Suprapubic skin (tissue), 4 donors: ENCODE measurements at regions not wholly inside any gene's neighbourhood (a gene's known extent, or its start where the extent isn't known, plus 50 kb on each side); places are given as distances from the start of the nearest gene placed in this dataset.

Experiments
- POLR2A ChIP-seq, 2 donors: fragments of 450-650 bp; IDR thresholded peaks; one replicate each; pipeline ENCODE4 v1.6.1; 2017; ENCODE audit warnings: antibody characterized with exemption in 2 of 2, mild to moderate bottlenecking in 2 of 2, moderate library complexity in 2 of 2
- POLR2AphosphoS5 ChIP-seq, 3 donors: sonication (generic); formaldehyde crosslinking; IDR thresholded peaks; one replicate each; pipeline ENCODE4 v1.6.1; 2017; ENCODE audit warnings: antibody characterized with exemption in 3 of 3
- TF ChIP-seq, protein P1 (sequence below), 2 donors: fragments of 200-600 bp in 1 of 2; fragments of 450-650 bp in 1 of 2; sonication (generic) in 1 of 2; IDR thresholded peaks; one replicate each; pipeline ENCODE4 v1.5.1; 2016 to 2019; ENCODE audit warnings: antibody characterized with exemption in 2 of 2, mild to moderate bottlenecking in 1 of 2, moderate library complexity in 1 of 2

DNA sequence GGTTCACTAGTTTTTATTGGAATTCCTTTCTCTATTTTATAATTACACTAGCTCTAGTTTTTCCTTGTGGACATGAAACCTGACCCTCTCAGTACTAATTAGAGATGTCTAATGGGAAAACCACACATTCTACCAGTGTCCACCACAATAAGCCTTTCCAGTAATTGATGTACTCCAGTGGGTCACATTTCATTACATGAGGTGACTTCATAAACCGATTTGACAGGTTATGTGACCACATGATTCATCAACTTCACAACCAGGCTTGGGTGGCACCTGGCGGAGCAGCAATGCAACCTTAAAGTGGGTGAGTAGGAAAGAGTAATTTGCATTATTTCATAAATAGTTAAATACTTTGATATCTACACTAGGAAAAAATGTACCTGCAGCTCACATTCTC lies 284.2 kb upstream of the ADAMTS16 start:
- TF ChIP-seq, protein P1, sequence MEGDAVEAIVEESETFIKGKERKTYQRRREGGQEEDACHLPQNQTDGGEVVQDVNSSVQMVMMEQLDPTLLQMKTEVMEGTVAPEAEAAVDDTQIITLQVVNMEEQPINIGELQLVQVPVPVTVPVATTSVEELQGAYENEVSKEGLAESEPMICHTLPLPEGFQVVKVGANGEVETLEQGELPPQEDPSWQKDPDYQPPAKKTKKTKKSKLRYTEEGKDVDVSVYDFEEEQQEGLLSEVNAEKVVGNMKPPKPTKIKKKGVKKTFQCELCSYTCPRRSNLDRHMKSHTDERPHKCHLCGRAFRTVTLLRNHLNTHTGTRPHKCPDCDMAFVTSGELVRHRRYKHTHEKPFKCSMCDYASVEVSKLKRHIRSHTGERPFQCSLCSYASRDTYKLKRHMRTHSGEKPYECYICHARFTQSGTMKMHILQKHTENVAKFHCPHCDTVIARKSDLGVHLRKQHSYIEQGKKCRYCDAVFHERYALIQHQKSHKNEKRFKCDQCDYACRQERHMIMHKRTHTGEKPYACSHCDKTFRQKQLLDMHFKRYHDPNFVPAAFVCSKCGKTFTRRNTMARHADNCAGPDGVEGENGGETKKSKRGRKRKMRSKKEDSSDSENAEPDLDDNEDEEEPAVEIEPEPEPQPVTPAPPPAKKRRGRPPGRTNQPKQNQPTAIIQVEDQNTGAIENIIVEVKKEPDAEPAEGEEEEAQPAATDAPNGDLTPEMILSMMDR (IDR thresholded peaks at IDR 0.05): no peak
- TF ChIP-seq POLR2AphosphoS5 (IDR thresholded peaks at IDR 0.05) (no peak), POLR2A (IDR thresholded peaks at IDR 0.05) (no peak)
